LoVo (cell line): ENCODE measurements at regions not wholly inside any gene's neighbourhood (a gene's known extent, or its start where the extent isn't known, plus 50 kb on each side); places are given as distances from the start of the nearest gene placed in this dataset.
A peak's percentile ranks its signal among the peaks of the same experiment; 100 is the strongest.
"Not testable (repeated sequence)": the region's sequence is repeated elsewhere in the genome, so short reads cannot be mapped to it uniquely, and the experiment has no call there.

ENCODE experiments used
- DNase-seq: peaks from one replicate; pipeline ENCODE4 v3.0.0-alpha.2; 2016; ENCODE audit warnings: low spot score

- peak; percentile 25 for DNase-seq
These were observed 176.1 kb upstream of the SLC38A2 start for GRCh38 chr12:46548605-46549071.

- DNase-seq, result no peak
These were observed 175.1 kb upstream of the SLC38A2 start for GRCh38 chr12:46547421-46548354.

- DNase-seq, result no peak
These were observed 174.2 kb upstream of the SLC38A2 start for GRCh38 chr12:46546634-46547273.

GRCh38 chr12:46543378-46543795, 170.8 kb upstream of the SLC38A2 start:
- not testable (repeated sequence) for DNase-seq

- DNase-seq, result no peak
These were observed 166.4 kb upstream of the SLC38A2 start for GRCh38 chr12:46538976-46539375.

- DNase-seq, result no peak
These were observed 164.9 kb upstream of the SLC38A2 start for GRCh38 chr12:46537387-46537955.

- DNase-seq, result not testable (repeated sequence)
These were observed 163.7 kb upstream of the SLC38A2 start for GRCh38 chr12:46536316-46536715.

- no peak for DNase-seq
These were observed 163.3 kb upstream of the SLC38A2 start for GRCh38 chr12:46535907-46536306.

GRCh38 chr12:46535376-46535775, 162.8 kb upstream of the SLC38A2 start:
- DNase-seq, result no peak

- DNase-seq, result no peak
These were observed 161.8 kb upstream of the SLC38A2 start for GRCh38 chr12:46534327-46534840.

GRCh38 chr12:46533723-46534122, 161.2 kb upstream of the SLC38A2 start:
- DNase-seq, result no peak

GRCh38 chr12:46531804-46532203, 159.2 kb upstream of the SLC38A2 start:
- DNase-seq, result no peak

- DNase-seq, result peak; percentile 25
These were observed 158.6 kb upstream of the SLC38A2 start for GRCh38 chr12:46531059-46531785.

GRCh38 chr12:46530373-46531056, 157.9 kb upstream of the SLC38A2 start:
- no peak for DNase-seq

- no peak for DNase-seq
These were observed 153.7 kb upstream of the SLC38A2 start for GRCh38 chr12:46526233-46526632.

- DNase-seq, result no peak
These were observed 152.2 kb upstream of the SLC38A2 start for GRCh38 chr12:46524778-46525177.

GRCh38 chr12:46523863-46524770, 151.5 kb upstream of the SLC38A2 start:
- DNase-seq, result peak; percentile 23

GRCh38 chr12:46523446-46523845, 150.9 kb upstream of the SLC38A2 start:
- DNase-seq, result no peak

- no peak for DNase-seq
These were observed 149.5 kb upstream of the SLC38A2 start for GRCh38 chr12:46522071-46522470.

GRCh38 chr12:46521145-46521544, 148.6 kb upstream of the SLC38A2 start:
- no peak for DNase-seq
